Epidermal melanocyte (primary cell): ENCODE measurements at regions not wholly inside any gene's neighbourhood (a gene's known extent, or its start where the extent isn't known, plus 50 kb on each side); places are given as distances from the start of the nearest gene placed in this dataset.

Experiments used
- DNase-seq: peaks from one replicate; pipeline ENCODE4 v3.0.0; 2011; ENCODE audit warnings: low spot score; ENCODE audit not compliant: insufficient read length

GRCh38 chr2:64363848-64364247 lies 90.1 kb upstream of the LGALSL start:
- DNase-seq: no peak

DNA sequence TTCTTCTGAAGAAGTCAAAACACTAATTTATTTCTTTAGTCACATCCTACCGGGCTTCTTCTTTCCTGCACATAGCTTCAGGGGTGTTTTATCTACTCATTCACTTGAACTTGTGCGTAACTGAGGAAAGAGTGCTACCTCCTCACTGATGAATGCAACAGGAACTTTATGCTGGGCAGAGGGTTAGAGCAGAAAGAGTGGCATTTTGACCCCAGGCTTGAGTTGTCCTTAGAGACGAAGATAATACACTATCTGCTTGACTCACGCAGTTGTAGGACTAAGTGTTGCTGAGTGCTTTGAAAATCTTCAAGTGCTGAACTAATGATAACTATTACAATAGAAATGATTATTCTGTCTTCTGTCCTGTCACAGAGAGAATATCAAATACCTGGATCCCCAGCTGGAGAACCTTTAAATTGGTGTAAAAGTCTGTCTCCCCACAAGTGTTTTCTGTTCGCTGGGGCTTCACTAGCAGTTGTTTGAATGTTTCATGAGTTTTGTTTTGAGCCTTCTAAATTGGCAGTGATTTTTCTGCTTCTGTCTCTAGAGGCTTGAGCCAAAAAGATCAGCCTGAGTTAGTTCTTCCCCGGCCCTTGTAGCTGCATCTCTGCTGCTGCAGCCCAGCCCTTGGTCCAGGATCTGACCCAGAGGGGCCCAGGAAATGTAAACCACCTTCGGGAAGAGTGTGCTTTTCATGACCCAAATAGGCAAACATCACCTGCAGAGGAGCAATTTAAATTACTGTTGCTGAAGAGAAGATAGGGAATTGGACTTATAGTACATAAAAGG lies 86.3 kb upstream of the LGALSL start:
- no peak for DNase-seq

DNA sequence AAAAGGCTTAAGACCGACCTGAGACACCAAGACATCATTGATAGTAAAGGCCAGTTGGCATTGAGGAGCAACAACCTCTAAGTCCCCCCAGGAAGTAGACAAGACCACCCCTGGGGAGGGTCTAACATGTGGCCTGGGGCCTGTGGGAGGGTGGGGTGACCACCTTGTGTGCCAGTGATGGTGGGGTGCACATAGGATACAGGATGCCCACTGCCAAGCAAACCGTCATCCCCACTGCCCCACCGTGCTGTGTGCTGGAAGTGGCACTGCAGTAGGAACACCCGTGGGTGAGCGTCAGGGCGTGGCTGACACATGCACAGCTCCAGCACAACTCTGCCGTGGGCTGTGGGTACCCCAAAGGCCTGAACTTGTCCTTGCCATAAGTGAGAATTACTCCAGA lies 84.3 kb upstream of the LGALSL start:
- DNase-seq: no peak

DNA sequence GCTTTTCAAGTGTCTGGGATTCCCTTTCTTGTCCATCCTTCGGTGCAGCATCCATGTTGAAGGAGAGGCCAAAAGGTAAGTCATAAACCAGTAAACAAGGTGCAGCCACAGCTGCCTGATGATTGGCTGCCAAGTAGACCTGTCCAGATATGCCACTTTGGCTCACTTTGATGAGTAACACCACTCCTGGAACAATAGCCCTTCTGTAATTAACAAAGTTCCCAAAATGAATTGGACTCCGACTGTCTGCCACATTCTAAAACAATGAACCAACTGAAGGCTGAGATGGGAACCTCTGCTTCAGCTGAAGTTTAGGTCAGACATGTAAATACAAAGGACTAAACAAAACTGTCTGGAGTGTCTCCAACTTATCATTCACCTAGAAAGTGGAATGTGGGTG lies 82.2 kb upstream of the LGALSL start:
- DNase-seq: no peak

DNA sequence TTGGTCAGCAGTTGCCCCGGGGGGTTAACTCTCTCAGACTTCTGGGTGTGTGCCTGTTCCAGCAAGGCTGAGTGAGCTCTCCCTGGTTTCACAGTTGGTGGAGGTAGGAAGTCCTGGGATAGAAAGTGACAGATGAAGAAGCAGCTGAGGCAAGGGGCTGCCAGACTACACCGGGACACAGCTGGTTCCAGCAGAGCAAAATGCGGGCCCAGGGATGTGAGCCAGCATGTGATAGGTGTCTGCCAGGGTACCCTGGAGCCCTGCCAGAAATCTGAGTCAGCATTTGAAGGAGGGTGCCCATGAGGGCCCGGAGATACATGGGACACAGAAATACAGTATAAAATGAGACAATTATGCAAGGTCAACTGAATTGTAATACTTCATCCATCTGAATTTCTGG lies 79.3 kb upstream of the LGALSL start:
- no peak for DNase-seq

- DNase-seq: no peak
Measured at GRCh38 chr2:64376926-64377325, 77.0 kb upstream of the LGALSL start.

- no peak for DNase-seq
Measured at GRCh38 chr2:64379186-64379585, 74.8 kb upstream of the LGALSL start.

GRCh38 chr2:64380853-64381527 lies 73.0 kb upstream of the LGALSL start:
- no peak for DNase-seq

DNA sequence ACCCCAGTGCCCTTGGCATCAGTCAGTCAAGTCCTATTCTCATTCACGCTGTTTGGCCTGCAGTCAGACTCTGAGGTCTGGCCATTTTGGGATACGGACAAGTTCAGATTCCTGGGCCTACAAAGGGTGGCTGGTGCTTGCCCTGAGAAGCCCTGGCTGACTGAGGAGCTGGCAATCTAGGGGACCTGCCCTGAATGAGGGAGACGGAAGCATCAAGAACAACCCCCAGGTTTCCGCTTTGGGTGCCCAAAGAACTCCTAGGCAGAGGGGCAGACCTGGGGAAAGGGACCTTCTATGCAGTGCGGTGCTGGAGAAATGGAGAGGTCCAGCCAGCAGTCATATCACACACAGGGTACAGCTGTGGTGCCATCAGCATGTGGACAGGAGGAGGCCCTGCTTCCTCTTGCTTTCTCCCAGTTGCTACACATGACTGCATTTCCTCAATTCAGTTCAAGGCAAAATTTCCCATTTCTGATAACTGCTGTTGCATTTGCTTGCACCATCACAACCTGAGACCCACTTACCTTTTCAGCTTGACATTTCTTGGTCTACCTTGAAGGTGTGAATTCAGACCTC lies 70.9 kb upstream of the LGALSL start:
- DNase-seq: no peak

GRCh38 chr2:64383881-64384280 lies 70.1 kb upstream of the LGALSL start:
- no peak for DNase-seq

DNA sequence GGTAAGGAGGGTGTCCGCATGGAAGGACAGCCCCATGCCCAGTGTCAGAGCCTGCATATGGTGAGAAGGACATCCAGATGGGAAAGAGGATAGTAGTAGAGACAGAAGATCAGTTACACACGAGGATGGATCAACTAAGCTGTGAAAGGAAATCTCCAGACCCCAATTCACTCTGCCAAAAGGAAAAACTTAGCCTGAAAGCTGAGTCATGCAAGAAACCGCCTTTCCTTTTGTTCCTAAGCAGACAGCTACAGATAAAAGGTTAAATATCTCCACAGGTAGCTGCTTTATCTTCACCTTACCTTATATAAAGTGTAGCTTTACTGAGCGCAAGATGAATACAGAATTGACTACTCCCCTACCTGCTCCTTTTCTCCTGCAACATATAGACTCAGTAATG lies 67.3 kb upstream of the LGALSL start:
- DNase-seq: no peak

- no peak for DNase-seq
Measured at GRCh38 chr2:64390586-64390985, 63.4 kb upstream of the LGALSL start.

- DNase-seq: no peak
Measured at GRCh38 chr2:64391424-64391823, 62.5 kb upstream of the LGALSL start.

- DNase-seq: no peak
Measured at GRCh38 chr2:64391940-64392339, 62.0 kb upstream of the LGALSL start.

DNA sequence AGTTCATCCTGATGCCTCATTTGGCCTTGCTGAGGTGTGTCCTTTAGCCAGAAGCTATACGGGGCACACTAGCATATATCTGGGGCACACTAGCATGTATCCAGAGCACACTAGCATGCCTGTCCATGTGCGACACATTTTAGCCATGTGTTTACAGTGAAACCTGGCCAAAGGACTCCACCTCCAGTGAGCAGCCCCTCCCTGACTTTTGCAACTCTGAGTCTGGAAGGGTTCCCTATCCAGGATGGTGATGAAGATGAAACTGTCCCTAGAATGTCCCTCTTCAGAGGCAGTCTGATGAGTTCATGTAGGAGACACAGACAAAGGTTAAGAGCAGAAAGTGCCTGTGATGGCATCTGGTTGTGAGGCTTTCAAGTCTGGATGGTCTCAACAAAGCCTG lies 61.4 kb upstream of the LGALSL start:
- no peak for DNase-seq

DNA sequence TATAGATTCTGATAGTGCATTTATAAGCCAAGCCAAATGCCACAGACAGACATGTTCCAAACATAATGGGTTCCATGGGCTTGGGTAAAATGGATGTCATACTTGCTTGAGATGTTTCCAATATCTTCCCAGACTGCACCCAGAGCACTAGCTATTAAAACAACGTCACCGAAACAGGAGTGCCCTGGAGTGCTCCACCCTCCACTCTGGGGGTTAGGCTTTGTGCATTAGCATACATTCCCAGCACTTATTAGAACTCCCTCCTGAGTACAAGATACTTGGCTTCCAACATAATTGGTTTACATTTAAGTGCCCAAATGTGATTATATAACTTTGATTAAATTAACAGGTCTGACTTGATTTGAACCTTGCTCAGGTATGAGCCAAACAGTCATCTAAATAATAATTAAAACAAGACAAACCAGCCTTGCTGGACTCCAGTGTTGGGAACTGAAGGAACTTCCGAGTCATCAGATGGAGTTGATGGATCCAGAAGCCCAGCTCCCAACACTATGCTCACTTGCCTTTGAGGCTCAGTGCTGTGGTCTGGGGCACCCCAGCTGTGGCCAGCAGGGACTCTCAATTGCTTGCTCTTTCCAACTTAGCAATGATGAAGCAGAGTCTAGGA lies 60.5 kb upstream of the LGALSL start:
- DNase-seq: no peak

DNA sequence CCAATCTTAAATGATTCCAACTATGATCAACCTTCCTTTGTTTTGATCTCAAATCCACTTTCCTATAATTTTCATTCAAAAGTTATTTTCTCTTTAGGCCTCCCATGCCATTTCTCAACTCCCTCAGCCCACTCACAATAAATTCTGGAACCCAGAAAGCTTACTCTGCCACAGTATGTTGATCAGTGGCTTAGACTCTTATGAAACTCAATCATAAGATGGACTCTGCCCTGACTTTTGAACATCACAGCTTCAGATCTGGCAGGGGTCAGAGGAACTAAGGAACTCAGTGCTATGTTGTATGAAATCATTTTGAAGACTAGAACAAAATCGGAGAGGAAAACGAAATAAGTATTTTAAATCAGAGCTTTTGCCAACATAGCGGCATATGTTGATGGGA lies 59.8 kb upstream of the LGALSL start:
- no peak for DNase-seq

- DNase-seq: no peak
Measured at GRCh38 chr2:64396001-64396400, 58.0 kb upstream of the LGALSL start.

DNA sequence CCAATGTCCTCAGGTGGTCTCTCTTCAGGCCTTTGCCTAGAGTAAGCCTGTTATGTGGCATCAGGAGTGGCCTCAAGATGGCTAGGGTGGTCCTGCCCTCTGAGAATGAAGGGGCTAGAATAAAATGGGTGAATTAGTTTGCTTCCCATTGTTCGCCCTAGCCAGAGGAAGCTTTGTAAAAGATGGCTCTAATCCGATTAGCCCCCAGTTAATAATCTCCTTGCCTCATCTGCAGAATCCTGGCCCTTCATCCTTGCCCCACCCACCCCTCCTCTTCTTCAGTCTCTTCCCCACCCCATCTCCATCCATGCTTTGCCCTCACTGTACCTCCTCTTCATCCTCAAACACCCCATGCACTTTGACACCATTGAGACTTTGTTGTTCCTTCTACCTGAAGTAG lies 57.4 kb upstream of the LGALSL start:
- no peak for DNase-seq

DNA sequence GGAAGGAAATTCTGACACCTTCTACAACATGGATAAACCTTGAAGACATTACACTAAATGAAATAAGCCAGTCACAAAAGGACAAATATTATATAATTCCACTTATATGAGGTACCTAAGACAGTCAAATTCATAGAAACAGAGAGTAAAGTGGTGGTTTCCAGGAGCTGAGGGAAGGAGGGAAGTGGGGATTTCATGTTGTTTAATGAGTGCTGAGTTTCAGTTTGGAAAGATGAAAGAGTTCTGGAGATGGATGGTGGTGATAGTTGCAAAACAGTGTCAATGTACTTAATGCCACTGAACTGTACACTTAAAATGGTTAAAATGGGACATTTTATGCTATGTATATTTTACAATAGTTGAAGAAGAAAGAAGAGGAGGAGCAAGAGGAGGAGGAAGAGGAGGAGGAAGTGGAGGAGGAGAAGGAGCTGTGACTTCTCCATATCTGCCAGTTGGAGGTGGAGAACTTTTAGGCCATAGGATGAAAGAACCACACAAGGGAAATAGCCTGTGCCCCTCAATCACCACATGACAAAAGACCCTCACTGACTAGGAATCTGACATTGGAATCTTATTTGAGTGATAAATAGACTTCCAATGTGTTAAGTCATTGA lies 55.3 kb upstream of the LGALSL start:
- DNase-seq: no peak

DNA sequence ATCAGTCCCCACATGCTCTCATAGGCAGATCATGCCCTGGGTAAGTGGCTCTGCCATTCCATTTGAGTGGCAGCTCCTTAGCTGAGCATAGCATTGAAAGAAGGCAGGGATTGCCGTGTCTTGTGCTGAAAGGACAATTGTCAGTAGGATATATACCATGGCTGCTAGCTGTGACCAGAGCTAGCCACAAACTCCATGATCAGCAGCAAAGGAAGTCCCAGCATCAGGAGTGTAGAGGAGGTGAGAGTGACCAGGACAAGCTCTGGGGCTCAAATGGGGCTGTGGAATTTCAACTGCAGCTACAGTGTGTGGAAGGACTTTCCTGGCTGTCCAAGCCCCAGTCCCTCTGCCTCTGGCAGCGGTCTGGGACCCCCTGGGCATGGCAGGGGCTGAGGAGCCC lies 54.4 kb upstream of the LGALSL start:
- no peak for DNase-seq
